H9 (cell line): ENCODE measurements at regions not wholly inside any gene's neighbourhood (a gene's known extent, or its start where the extent isn't known, plus 50 kb on each side); places are given as distances from the start of the nearest gene placed in this dataset.

Experiments
- DNase-seq: peaks from one replicate; pipeline ENCODE4 v3.0.0-alpha.2; 2017
- H2AFZ ChIP-seq: one replicate; pipeline ENCODE4 v1.6.1; 2013; ENCODE audit warnings: mild to moderate bottlenecking, low read length, control low read depth, moderate library complexity
- H2AK5ac ChIP-seq: 2 replicates; pipeline ENCODE4 v1.6.1; 2013; ENCODE audit warnings: low read length, control low read depth, mixed read lengths; ENCODE audit not compliant: insufficient read length
- H2BK120ac ChIP-seq: one replicate; pipeline ENCODE4 v1.6.1; 2013; ENCODE audit warnings: low read depth, mild to moderate bottlenecking, low read length, control low read depth, inconsistent platforms; ENCODE audit not compliant: poor library complexity, severe bottlenecking
- H2BK12ac ChIP-seq: 2 replicates; pipeline ENCODE4 v1.6.1; 2013; ENCODE audit warnings: low read length, control low read depth, mixed read lengths, low read depth; ENCODE audit not compliant: insufficient read length
- H2BK15ac ChIP-seq: 2 replicates; pipeline ENCODE4 v1.6.1; 2013; ENCODE audit warnings: low read depth, low read length, control low read depth
- H2BK20ac ChIP-seq: one replicate; pipeline ENCODE4 v1.6.1; 2013; ENCODE audit warnings: low read depth, mild to moderate bottlenecking, low read length, control low read depth, inconsistent platforms; ENCODE audit not compliant: poor library complexity, severe bottlenecking
- H2BK5ac ChIP-seq: 2 replicates; pipeline ENCODE4 v1.6.1; 2013; ENCODE audit warnings: low read length, control low read depth, mixed read lengths; ENCODE audit not compliant: insufficient read length
- H3K14ac ChIP-seq: 2 replicates; pipeline ENCODE4 v1.6.1; 2013; ENCODE audit warnings: low read length, control low read depth; ENCODE audit not compliant: insufficient read depth
- H3K18ac ChIP-seq: 2 replicates; pipeline ENCODE4 v1.6.1; 2013; ENCODE audit warnings: low read depth, mild to moderate bottlenecking, mixed read lengths, low read length, control low read depth; ENCODE audit not compliant: insufficient read length
- H3K23ac ChIP-seq: 2 replicates; pipeline ENCODE4 v1.6.1; 2013; ENCODE audit warnings: low read length, control low read depth, mixed read lengths, low read depth; ENCODE audit not compliant: insufficient read length
- H3K23me2 ChIP-seq: 2 replicates; pipeline ENCODE4 v1.6.1; 2013; ENCODE audit warnings: low read depth, mild to moderate bottlenecking, mixed read lengths, low read length, control low read depth; ENCODE audit not compliant: insufficient read length, poor library complexity, severe bottlenecking
- H3K27ac ChIP-seq: 2 replicates; pipeline ENCODE4 v1.5.1; 2013; ENCODE audit warnings: low read length, control low read depth, mixed read lengths, low read depth; ENCODE audit not compliant: insufficient read length
- H3K27me3 ChIP-seq: 2 replicates; pipeline ENCODE4 v1.6.1; 2013; ENCODE audit warnings: low read length, control low read depth, inconsistent platforms; ENCODE audit not compliant: insufficient read depth
- H3K4ac ChIP-seq: 2 replicates; pipeline ENCODE4 v1.6.1; 2013; ENCODE audit warnings: low read depth, mild to moderate bottlenecking, control low read depth, inconsistent platforms, low read length, moderate library complexity
- H3K4me1 ChIP-seq: 2 replicates; pipeline ENCODE4 v1.6.1; 2013; ENCODE audit warnings: low read length, control low read depth, inconsistent platforms; ENCODE audit not compliant: insufficient read depth
- H3K4me2 ChIP-seq: 2 replicates; pipeline ENCODE4 v1.6.1; 2013; ENCODE audit warnings: low read length, control low read depth, mixed read lengths; ENCODE audit not compliant: insufficient read length, insufficient read depth
- H3K56ac ChIP-seq: 2 replicates; pipeline ENCODE4 v1.6.1; 2013; ENCODE audit warnings: low read depth, mild to moderate bottlenecking, mixed read lengths, low read length, control low read depth; ENCODE audit not compliant: insufficient read length
- H3K79me1 ChIP-seq: 2 replicates; pipeline ENCODE4 v1.6.1; 2013; ENCODE audit warnings: low read depth, mild to moderate bottlenecking, moderate library complexity, low read length, control low read depth, inconsistent platforms; ENCODE audit not compliant: insufficient read depth, poor library complexity, severe bottlenecking
- H3K79me2 ChIP-seq: 2 replicates; pipeline ENCODE4 v1.6.1; 2013; ENCODE audit warnings: low read length, control low read depth, inconsistent platforms; ENCODE audit not compliant: insufficient read depth
- H3K9ac ChIP-seq: 2 replicates; pipeline ENCODE4 v1.6.1; 2013; ENCODE audit warnings: low read length, control low read depth, mixed read lengths; ENCODE audit not compliant: insufficient read length; ENCODE audit errors: extremely low read depth
- H3K9me3 ChIP-seq: one replicate; pipeline ENCODE4 v1.6.1; 2013; ENCODE audit warnings: low read depth, low read length, inconsistent platforms; ENCODE audit not compliant: control insufficient read depth
- H3T11ph ChIP-seq: one replicate; pipeline ENCODE4 v1.6.1; 2013; ENCODE audit warnings: mild to moderate bottlenecking, low read length, control low read depth, inconsistent platforms
- H4K20me1 ChIP-seq: one replicate; pipeline ENCODE4 v1.6.1; 2013; ENCODE audit not compliant: control insufficient read depth, insufficient read length, insufficient read depth
- H4K5ac ChIP-seq: 2 replicates; pipeline ENCODE4 v1.6.1; 2013; ENCODE audit warnings: low read depth, mild to moderate bottlenecking, mixed read lengths, low read length, control low read depth; ENCODE audit not compliant: insufficient read length
- H4K8ac ChIP-seq: replicated peaks from 2 replicates; pipeline ENCODE4 v1.6.1; 2013; ENCODE audit warnings: low read length, control low read depth, mixed read lengths, low read depth; ENCODE audit not compliant: insufficient read length
- H4K91ac ChIP-seq: 2 replicates; pipeline ENCODE4 v1.6.1; 2013; ENCODE audit warnings: low read depth, mild to moderate bottlenecking, moderate library complexity, mixed read lengths, low read length, control low read depth; ENCODE audit not compliant: insufficient read length
- H3K27ac Mint-ChIP-seq, 3 experiments: 2 replicates in 2 of 3; 3 replicates in 1 of 3; pipeline ENCODE4 v1.8.0; 2020 to 2021; ENCODE audit warnings: mixed read lengths in 3 of 3, mild to moderate bottlenecking in 1 of 3, moderate library complexity in 1 of 3
- H3K27me3 Mint-ChIP-seq: 2 replicates; pipeline ENCODE4 v1.8.0; 2021; ENCODE audit warnings: low read depth, mild to moderate bottlenecking, moderate library complexity, mixed read lengths
- H3K36me3 Mint-ChIP-seq, 3 experiments: 2 replicates in 2 of 3; 3 replicates in 1 of 3; pipeline ENCODE4 v1.8.0; 2020 to 2021; ENCODE audit warnings: low read depth in 3 of 3, mixed read lengths in 3 of 3; ENCODE audit not compliant: insufficient read depth in 1 of 3
- H3K4me1 Mint-ChIP-seq, 2 experiments: 2 replicates each; pipeline ENCODE4 v1.8.0; 2020; ENCODE audit warnings: mixed read lengths in 2 of 2
- H3K4me3 Mint-ChIP-seq, 2 experiments: 2 replicates in 1 of 2; 3 replicates in 1 of 2; pipeline ENCODE4 v1.8.0; 2020 to 2021; ENCODE audit warnings: mild to moderate bottlenecking in 2 of 2, mixed read lengths in 2 of 2, moderate library complexity in 1 of 2
- H3K9me3 Mint-ChIP-seq, 2 experiments: 2 replicates in 1 of 2; 3 replicates in 1 of 2; pipeline ENCODE4 v1.8.0; 2020; ENCODE audit warnings: mild to moderate bottlenecking in 2 of 2, mixed read lengths in 2 of 2, moderate library complexity in 1 of 2
- WGBS: extraction: QIAGEN DNeasy Blood & Tissue Kit; methylation state at CpG from one replicate; pipeline ENCODE4 v1.1.7; 2013; ENCODE audit warnings: missing lambda C conversion rate, low lambda C conversion rate, mixed read lengths; ENCODE audit not compliant: insufficient read length; ENCODE audit errors: extremely low coverage; 5-methylcytosine and 5-hydroxymethylcytosine counted together
- TF ChIP-seq, protein P1 (sequence below): fragments of 200-600 bp; sonication (generic); conservative IDR thresholded peaks from 3 replicates; pipeline ENCODE4 v1.8.0; 2021; ENCODE audit warnings: antibody characterized with exemption, mild to moderate bottlenecking

DNA sequence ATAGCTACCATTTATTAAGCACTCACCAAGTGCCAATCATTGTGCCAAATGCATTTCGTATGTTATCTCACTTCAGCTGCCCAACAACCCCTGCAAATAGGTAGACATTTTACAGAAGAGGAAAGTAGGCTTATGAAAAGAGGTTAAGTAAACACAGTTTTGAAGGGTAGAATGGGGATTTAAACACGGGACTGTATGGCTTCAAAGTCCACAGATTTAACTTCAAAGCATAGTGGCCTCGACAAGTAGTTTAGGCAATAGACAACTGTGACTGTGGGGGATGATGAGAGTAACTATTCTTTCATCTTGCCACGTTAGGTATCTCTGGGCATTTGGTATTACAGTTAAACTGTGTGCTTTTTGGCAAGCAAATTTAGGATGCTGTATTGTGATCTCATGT, 266.8 kb upstream of the SRRM4 start:
- no peak overlapping the region for H2BK15ac ChIP-seq
- no peak overlapping the region for H2BK120ac ChIP-seq
- H3K79me2 ChIP-seq, result no peaks in the 10 kb centered on the region
- no peak overlapping the region for H3K18ac ChIP-seq
- no peak overlapping the region for H2BK5ac ChIP-seq
- no peak for DNase-seq
- no peak overlapping the region for H3K4me2 ChIP-seq
- no peak overlapping the region for H4K8ac ChIP-seq
- peaks cover 4% of the 10 kb centered on the region; the same call in 1 of the 2 replicates for H3K27me3 Mint-ChIP-seq
- no peaks in the 10 kb centered on the region for H3K36me3 Mint-ChIP-seq
- H2AK5ac ChIP-seq, result no peak overlapping the region
- peaks cover 2 to 8% of the 10 kb centered on the region in 2 experiments for H3K4me1 Mint-ChIP-seq
- no peak overlapping the region for H3T11ph ChIP-seq
- H3K27ac ChIP-seq, result no peak overlapping the region
- H3K4me3 Mint-ChIP-seq, result no peak overlapping the region
- no peak overlapping the region for H3K9ac ChIP-seq
- WGBS, result no CpG with 5 or more reads among the region's 4 CpGs
- H3K9me3 ChIP-seq, result no peaks in the 10 kb centered on the region
- no peaks in the 10 kb centered on the region; the same call in 1 of the 2 replicates for H3K4me1 ChIP-seq
- no peak overlapping the region for H2BK20ac ChIP-seq
- no peaks in the 10 kb centered on the region for H3K23me2 ChIP-seq
- H3K79me1 ChIP-seq, result no peaks in the 10 kb centered on the region
- H3K4ac ChIP-seq, result no peak overlapping the region
- no peak overlapping the region for H2AFZ ChIP-seq
- no peaks in the 10 kb centered on the region for H3K27me3 ChIP-seq
- TF ChIP-seq, protein P1, sequence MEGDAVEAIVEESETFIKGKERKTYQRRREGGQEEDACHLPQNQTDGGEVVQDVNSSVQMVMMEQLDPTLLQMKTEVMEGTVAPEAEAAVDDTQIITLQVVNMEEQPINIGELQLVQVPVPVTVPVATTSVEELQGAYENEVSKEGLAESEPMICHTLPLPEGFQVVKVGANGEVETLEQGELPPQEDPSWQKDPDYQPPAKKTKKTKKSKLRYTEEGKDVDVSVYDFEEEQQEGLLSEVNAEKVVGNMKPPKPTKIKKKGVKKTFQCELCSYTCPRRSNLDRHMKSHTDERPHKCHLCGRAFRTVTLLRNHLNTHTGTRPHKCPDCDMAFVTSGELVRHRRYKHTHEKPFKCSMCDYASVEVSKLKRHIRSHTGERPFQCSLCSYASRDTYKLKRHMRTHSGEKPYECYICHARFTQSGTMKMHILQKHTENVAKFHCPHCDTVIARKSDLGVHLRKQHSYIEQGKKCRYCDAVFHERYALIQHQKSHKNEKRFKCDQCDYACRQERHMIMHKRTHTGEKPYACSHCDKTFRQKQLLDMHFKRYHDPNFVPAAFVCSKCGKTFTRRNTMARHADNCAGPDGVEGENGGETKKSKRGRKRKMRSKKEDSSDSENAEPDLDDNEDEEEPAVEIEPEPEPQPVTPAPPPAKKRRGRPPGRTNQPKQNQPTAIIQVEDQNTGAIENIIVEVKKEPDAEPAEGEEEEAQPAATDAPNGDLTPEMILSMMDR, result no peak
- no peaks in the 10 kb centered on the region for H4K20me1 ChIP-seq
- H4K5ac ChIP-seq, result no peak overlapping the region
- no peak overlapping the region for H4K91ac ChIP-seq
- no peak overlapping the region for H3K23ac ChIP-seq
- H3K27ac Mint-ChIP-seq, result no peak overlapping the region
- no peaks in the 10 kb centered on the region for H3K9me3 Mint-ChIP-seq
- H3K56ac ChIP-seq, result no peak overlapping the region
- no peak overlapping the region for H3K14ac ChIP-seq
- H2BK12ac ChIP-seq, result no peak overlapping the region
